Ovary (tissue), 7 donors: ENCODE measurements at regions not wholly inside any gene's neighbourhood (a gene's known extent, or its start where the extent isn't known, plus 50 kb on each side); places are given as distances from the start of the nearest gene placed in this dataset.

Experiments
- DNase-seq, 5 donors: peaks; one replicate each; pipeline ENCODE4 v3.0.0-alpha.2; 2019 to 2020
- H3K27ac ChIP-seq, 2 donors: fragments of 200-600 bp; one replicate each; pipeline versions ENCODE4 v1.5.1 to v1.8.0; 2019 to 2022
- H3K27me3 ChIP-seq: fragments of 200-600 bp; one replicate; pipeline ENCODE4 v1.8.0; 2022
- H3K36me3 ChIP-seq: fragments of 200-600 bp; sonication (generic); one replicate; pipeline ENCODE4 v1.5.1; 2019
- H3K4me1 ChIP-seq: one replicate; pipeline ENCODE4 v1.8.1; 2013; ENCODE audit warnings: mild to moderate bottlenecking, moderate library complexity; ENCODE audit not compliant: insufficient read depth
- H3K4me3 ChIP-seq: fragments of 200-600 bp; sonication (generic); one replicate; pipeline ENCODE4 v1.5.1; 2017
- H3K9me3 ChIP-seq, 2 donors: fragments of 200-600 bp in 1 of 2; sonication (generic) in 1 of 2; one replicate each; pipeline versions ENCODE4 v1.5.1 to v1.8.1; 2013 to 2019; ENCODE audit warnings: mild to moderate bottlenecking in 1 of 2, moderate library complexity in 1 of 2
- EP300 ChIP-seq: sonication (generic); formaldehyde crosslinking; IDR thresholded peaks from one replicate; pipeline ENCODE4 v1.6.1; 2017; ENCODE audit warnings: antibody characterized with exemption
- POLR2A ChIP-seq: fragments of 450-650 bp; IDR thresholded peaks from one replicate; pipeline ENCODE4 v1.6.1; 2017; ENCODE audit warnings: antibody characterized with exemption, mild to moderate bottlenecking, moderate library complexity
- WGBS, 3 donors: extraction: QIAGEN DNeasy Blood & Tissue Kit in 1 of 3; methylation state at CpG; one replicate each; pipeline versions ENCODE4 v1.1.5 to v1.1.7; 2013 to 2017; 5-methylcytosine and 5-hydroxymethylcytosine counted together
- intact Hi-C, 4 donors: fragments of 100-400 bp; cut with DNase I; formaldehyde crosslinking; loops; one replicate each; pipeline versions ENCODE4 v1.11.0 to v1.15.1; 2022 to 2023
- TF ChIP-seq, protein P1 (sequence below), 3 donors: fragments of 450-650 bp in 2 of 3; fragments of 200-600 bp in 1 of 3; IDR thresholded peaks; one replicate each; pipeline versions ENCODE4 v1.5.1 to v1.8.0; 2016 to 2022; ENCODE audit warnings: antibody characterized with exemption in 3 of 3, mild to moderate bottlenecking in 1 of 3
- donor health status: DM: no; HTN: no; CAD: no; lungs with moderate emphysema.
- donor health status: DM: no; HTN: no; CAD: no.
- donor health status: Bipolar disorder and iron deficiency.
- donor health status: DM: no; HTN: no; CAD: no.
- donor health status: DM: yes; HTN: yes; CAD: no.

DNA sequence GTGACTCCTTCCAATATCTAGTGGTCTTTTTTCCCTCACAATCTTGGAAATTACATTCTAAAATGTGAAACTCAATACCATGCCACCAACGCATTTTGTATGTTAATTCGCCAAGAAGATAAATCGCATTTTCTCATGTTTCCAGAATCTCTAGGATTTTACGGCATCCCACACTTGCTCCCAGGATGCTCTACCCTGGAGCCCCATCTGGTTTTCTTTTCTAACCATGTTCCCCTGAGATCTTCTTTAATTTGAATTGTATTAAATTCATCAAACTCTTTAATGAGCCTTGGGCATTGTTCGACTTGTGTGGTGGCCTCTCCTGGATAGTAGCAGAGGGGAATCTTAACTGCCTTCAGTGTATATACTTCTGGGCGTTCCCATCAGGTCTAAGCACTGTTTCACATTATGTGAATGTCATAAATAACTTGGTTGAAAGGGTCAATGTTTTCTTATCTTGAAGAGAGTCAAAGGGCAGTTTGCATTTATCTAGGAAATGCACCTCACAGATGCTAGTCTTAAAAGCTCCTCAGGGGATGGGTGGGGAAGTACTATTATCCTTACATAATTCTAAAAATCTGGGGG, 169.1 kb upstream of the MEOX2 start:
- no peak for DNase-seq
- no peaks in the 10 kb centered on the region for H3K27me3 ChIP-seq
- TF ChIP-seq EP300: no peak
- TF ChIP-seq, protein P1, sequence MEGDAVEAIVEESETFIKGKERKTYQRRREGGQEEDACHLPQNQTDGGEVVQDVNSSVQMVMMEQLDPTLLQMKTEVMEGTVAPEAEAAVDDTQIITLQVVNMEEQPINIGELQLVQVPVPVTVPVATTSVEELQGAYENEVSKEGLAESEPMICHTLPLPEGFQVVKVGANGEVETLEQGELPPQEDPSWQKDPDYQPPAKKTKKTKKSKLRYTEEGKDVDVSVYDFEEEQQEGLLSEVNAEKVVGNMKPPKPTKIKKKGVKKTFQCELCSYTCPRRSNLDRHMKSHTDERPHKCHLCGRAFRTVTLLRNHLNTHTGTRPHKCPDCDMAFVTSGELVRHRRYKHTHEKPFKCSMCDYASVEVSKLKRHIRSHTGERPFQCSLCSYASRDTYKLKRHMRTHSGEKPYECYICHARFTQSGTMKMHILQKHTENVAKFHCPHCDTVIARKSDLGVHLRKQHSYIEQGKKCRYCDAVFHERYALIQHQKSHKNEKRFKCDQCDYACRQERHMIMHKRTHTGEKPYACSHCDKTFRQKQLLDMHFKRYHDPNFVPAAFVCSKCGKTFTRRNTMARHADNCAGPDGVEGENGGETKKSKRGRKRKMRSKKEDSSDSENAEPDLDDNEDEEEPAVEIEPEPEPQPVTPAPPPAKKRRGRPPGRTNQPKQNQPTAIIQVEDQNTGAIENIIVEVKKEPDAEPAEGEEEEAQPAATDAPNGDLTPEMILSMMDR (IDR thresholded peaks at IDR 0.05): no peak
- TF ChIP-seq POLR2A: no peak
- no peaks in the 10 kb centered on the region for H3K4me1 ChIP-seq
- no peak overlapping the region for H3K27ac ChIP-seq
- WGBS, 3 donors: 87 to 94% (median 92%) methylated on average over 6 of the region's 6 CpGs
- intact Hi-C loops: no loop called here
- no peaks in the 10 kb centered on the region for H3K36me3 ChIP-seq
- H3K4me3 ChIP-seq: no peak overlapping the region
- H3K9me3 ChIP-seq: no peaks in the 10 kb centered on the region

DNA sequence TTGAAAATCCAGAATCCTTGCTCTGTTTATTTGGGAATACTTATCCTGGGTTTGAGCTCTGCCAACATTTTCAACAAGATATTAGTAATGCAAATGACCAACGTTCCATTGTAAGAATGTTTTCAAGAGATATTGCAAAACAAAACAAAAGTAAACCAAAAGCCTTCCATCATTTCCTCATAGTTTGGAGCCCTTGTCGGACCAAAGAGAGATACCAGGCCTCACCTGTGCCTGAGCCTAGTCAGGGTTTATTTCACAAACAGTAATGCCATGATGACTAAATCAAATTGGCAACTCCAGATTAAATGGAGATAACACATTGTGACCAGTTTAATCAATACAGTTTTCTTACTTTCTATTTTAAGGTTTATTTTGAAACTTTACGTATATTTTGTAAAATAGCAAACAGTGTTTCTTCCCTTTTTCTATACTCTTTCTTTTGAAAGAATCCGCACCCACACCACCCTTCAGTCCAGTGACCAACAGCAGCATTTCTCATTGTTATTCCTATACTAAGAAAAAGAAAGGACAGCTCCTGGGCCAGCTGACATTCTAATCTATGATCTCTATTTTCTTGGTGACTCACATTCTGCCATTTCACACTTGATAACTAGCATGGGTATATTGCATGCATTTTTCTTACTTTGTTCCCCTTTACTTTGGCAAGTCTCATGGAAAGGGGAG, 168.5 kb upstream of the MEOX2 start:
- Histone ChIP-seq H3K27me3 (no peaks in the 10 kb centered on the region), H3K4me1 (no peaks in the 10 kb centered on the region), H3K9me3 (no peaks in the 10 kb centered on the region), H3K36me3 (no peaks in the 10 kb centered on the region), H3K27ac (no peak overlapping the region), H3K4me3 (no peak overlapping the region)
- no peak for DNase-seq
- intact Hi-C loops: no loop called here
- TF ChIP-seq EP300: no peak
- TF ChIP-seq, protein P1 (IDR thresholded peaks at IDR 0.05): no peak
- TF ChIP-seq POLR2A: no peak
- WGBS, 3 donors: 68 to 73% (median 69%) methylated on average over 4 of the region's 4 CpGs

DNA sequence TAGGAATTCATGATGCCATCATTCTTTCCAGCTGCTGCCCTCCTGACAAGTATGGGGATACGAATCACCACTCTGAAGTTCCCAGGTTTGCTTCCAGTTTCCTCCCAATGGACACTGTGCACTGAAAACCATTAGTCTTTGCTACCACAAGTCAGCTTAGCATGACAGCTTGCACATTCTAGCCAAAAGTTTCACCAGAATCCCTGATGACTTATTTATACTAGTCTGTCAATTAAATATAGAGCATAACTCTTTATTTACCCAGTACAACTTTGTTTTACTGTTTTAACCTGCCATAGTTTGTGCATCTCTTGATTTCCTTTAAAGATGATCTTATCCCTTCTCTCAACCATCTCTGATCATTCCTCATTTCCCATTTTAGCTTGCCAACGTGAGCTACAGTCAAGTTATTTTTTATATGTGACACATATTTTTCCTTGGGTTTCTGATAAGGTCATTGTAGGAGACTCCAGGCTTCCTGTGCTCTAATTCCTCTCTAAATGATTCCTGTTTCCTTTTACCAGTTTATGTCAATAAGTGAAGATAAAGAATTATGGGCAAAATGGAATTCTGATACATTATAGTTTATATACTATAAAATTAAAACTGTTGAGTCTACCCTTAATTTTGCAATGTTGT, 167.5 kb upstream of the MEOX2 start:
- DNase-seq: no peak
- TF ChIP-seq POLR2A: no peak
- TF ChIP-seq, protein P1 (IDR thresholded peaks at IDR 0.05): no peak
- no peak for TF ChIP-seq EP300
- Histone ChIP-seq H3K27me3 (no peaks in the 10 kb centered on the region), H3K36me3 (no peaks in the 10 kb centered on the region), H3K27ac (no peak overlapping the region), H3K4me1 (no peaks in the 10 kb centered on the region), H3K4me3 (no peak overlapping the region), H3K9me3 (no peaks in the 10 kb centered on the region)
- WGBS, 3 donors: 49 to 58% (median 57%) methylated on average over 2 of the region's 2 CpGs
- intact Hi-C loops: no loop called here

DNA sequence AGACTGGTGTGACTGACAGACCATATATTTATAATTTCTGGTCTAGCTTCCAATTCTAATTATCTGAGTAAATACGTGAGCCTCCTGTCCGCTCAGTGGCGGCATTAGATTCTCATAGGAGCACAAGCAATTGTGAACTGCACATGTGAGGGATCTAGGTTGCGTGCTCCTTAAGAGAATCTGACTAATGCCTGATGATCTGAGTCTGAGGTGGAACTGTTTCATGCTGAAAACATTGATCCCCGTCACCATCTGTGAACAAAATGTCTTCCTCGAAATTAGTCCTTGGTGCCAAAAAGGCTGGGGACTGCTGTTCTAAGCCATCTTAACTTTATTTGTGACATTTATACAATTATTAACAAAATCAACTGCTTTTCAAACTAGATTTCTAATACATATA, 164.7 kb upstream of the MEOX2 start:
- Histone ChIP-seq H3K4me1 (no peaks in the 10 kb centered on the region), H3K27me3 (no peaks in the 10 kb centered on the region), H3K36me3 (no peaks in the 10 kb centered on the region), H3K9me3 (no peaks in the 10 kb centered on the region), H3K4me3 (no peak overlapping the region), H3K27ac (no peak overlapping the region)
- TF ChIP-seq EP300 (no peak), POLR2A (no peak)
- TF ChIP-seq, protein P1 (IDR thresholded peaks at IDR 0.05): no peak
- intact Hi-C loops: no loop called here
- 80 to 94% (median 85%) methylated on average over 6 of the region's 6 CpGs for WGBS, 3 donors
- DNase-seq: no peak
